DND-41 (cell line): ENCODE measurements at regions not wholly inside any gene's neighbourhood (a gene's known extent, or its start where the extent isn't known, plus 50 kb on each side); places are given as distances from the start of the nearest gene placed in this dataset.

Source experiments
- ATAC-seq: fragments of 200-7000 bp; cut with Tn5 transposase; 3 replicates; pipeline ENCODE4 v1.9.1; 2021; ENCODE audit warnings: low read depth; ENCODE audit not compliant: insufficient read depth
- DNase-seq: peaks from one replicate; pipeline ENCODE4 v3.0.0-alpha.2; 2020
- H2AFZ ChIP-seq: 2 replicates; pipeline ENCODE4 v1.6.0; 2012; ENCODE audit warnings: low read depth, low read length
- H3K27ac ChIP-seq: 2 replicates; pipeline ENCODE4 v1.5.1; 2012; ENCODE audit warnings: low read length, inconsistent platforms
- H3K27me3 ChIP-seq: fragments of 200-600 bp; sonication (generic); 2 replicates; pipeline ENCODE4 v1.6.0; 2012; ENCODE audit warnings: low read length, mild to moderate bottlenecking, inconsistent platforms; ENCODE audit not compliant: insufficient read depth, poor library complexity
- H3K36me3 ChIP-seq: 2 replicates; pipeline ENCODE4 v1.5.1; 2012; ENCODE audit warnings: low read length, inconsistent platforms; ENCODE audit not compliant: insufficient read depth
- H3K4me1 ChIP-seq: 2 replicates; pipeline ENCODE4 v1.5.1; 2012; ENCODE audit warnings: mild to moderate bottlenecking, low read length; ENCODE audit not compliant: insufficient read depth
- H3K4me2 ChIP-seq: 2 replicates; pipeline ENCODE4 v1.6.0; 2012; ENCODE audit warnings: mild to moderate bottlenecking, moderate library complexity, low read length, inconsistent platforms; ENCODE audit not compliant: insufficient read depth
- H3K4me3 ChIP-seq, 2 experiments: fragments of 200-600 bp in 1 of 2; shearing (Covaris generic) in 1 of 2; 2 replicates each; pipeline ENCODE4 v1.5.1; 2012 to 2016; ENCODE audit warnings: inconsistent platforms in 2 of 2, low read length in 2 of 2, mild to moderate bottlenecking in 2 of 2, low read depth in 1 of 2, moderate library complexity in 1 of 2
- H3K79me2 ChIP-seq: 2 replicates; pipeline ENCODE4 v1.6.0; 2012; ENCODE audit warnings: low read length, inconsistent platforms; ENCODE audit not compliant: insufficient read depth
- H3K9ac ChIP-seq: 2 replicates; pipeline ENCODE4 v1.6.0; 2012; ENCODE audit warnings: low read depth, mild to moderate bottlenecking, inconsistent platforms, low read length, moderate library complexity
- H3K9me3 ChIP-seq: 2 replicates; pipeline ENCODE4 v1.5.1; 2012; ENCODE audit warnings: low read length, moderate library complexity, mild to moderate bottlenecking, inconsistent platforms; ENCODE audit not compliant: insufficient read depth, severe bottlenecking
- H4K20me1 ChIP-seq: 2 replicates; pipeline ENCODE4 v1.6.0; 2012; ENCODE audit warnings: low read length; ENCODE audit not compliant: insufficient read depth
- EZH2 ChIP-seq: IDR thresholded peaks from 3 replicates; pipeline ENCODE4 v1.6.1; 2012; ENCODE audit warnings: borderline replicate concordance, low read depth, mild to moderate bottlenecking, moderate library complexity, low read length, inconsistent platforms; ENCODE audit not compliant: severe bottlenecking
- TF ChIP-seq, protein P1 (sequence below): IDR thresholded peaks from 2 replicates; pipeline ENCODE4 v1.5.1; 2012; ENCODE audit warnings: borderline replicate concordance, low read length, moderate library complexity, mild to moderate bottlenecking; ENCODE audit not compliant: poor library complexity, severe bottlenecking; ENCODE audit errors: extremely low read depth

DNA sequence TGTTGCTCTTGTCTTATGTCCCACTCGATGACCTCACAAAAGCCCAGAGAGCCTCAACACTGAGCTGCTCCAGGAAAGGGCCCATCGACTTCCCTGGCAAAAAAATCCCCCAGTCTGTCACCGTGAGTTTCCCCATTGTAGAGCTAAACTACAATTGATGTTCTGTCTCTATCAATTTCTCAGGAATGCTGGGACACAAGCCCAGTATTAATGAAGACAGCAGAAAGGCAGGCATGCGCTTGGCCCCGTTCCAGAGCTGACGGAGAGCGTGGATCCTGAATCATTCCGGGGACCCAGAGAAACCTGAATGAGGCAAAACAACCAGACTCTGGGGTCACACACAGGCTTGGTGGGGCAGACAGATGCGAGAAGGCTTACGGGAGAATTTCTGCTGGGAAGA lies 146.9 kb downstream of the TTC32 start:
- H3K27me3 ChIP-seq, result no peaks in the 10 kb centered on the region

DNA sequence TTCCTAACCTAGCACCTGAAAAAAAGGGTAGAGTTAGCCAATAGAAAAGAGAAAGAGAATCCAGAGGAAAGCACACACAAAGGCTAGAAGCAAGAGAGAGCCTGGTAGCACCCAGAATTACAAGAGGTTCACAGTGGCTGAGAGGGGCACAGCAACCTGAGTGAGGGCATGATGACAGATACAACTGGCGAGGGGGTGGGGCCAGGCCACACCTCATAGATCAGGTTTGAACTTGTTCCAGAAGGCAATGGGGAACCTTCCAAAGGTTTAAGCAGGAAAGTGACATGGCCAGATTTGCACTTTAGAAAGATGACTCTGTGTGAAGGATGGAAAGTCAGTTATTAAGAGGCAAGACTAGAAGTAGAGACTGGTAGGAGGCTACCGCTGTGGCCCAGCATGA lies 148.0 kb downstream of the TTC32 start:
- no peaks in the 10 kb centered on the region for H3K4me1 ChIP-seq
- no peaks in the 10 kb centered on the region for H4K20me1 ChIP-seq
- no peak overlapping the region for H3K27ac ChIP-seq
- H3K79me2 ChIP-seq, result no peaks in the 10 kb centered on the region
- ATAC-seq (no peak), DNase-seq (no peak)
- H3K36me3 ChIP-seq, result no peaks in the 10 kb centered on the region
- no peak overlapping the region for H3K4me2 ChIP-seq
- H2AFZ ChIP-seq, result no peak overlapping the region
- no peaks in the 10 kb centered on the region for H3K27me3 ChIP-seq
- no peak overlapping the region for H3K4me3 ChIP-seq
- TF ChIP-seq EZH2, result no peak
- TF ChIP-seq, protein P1, sequence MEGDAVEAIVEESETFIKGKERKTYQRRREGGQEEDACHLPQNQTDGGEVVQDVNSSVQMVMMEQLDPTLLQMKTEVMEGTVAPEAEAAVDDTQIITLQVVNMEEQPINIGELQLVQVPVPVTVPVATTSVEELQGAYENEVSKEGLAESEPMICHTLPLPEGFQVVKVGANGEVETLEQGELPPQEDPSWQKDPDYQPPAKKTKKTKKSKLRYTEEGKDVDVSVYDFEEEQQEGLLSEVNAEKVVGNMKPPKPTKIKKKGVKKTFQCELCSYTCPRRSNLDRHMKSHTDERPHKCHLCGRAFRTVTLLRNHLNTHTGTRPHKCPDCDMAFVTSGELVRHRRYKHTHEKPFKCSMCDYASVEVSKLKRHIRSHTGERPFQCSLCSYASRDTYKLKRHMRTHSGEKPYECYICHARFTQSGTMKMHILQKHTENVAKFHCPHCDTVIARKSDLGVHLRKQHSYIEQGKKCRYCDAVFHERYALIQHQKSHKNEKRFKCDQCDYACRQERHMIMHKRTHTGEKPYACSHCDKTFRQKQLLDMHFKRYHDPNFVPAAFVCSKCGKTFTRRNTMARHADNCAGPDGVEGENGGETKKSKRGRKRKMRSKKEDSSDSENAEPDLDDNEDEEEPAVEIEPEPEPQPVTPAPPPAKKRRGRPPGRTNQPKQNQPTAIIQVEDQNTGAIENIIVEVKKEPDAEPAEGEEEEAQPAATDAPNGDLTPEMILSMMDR, result no peak
- H3K9me3 ChIP-seq, result no peaks in the 10 kb centered on the region
- H3K9ac ChIP-seq, result no peak overlapping the region

More for the DNA sequence above, 146.9 kb downstream of the TTC32 start:
- Histone ChIP-seq H4K20me1 (no peaks in the 10 kb centered on the region), H3K9me3 (no peaks in the 10 kb centered on the region), H3K4me2 (no peak overlapping the region), H3K79me2 (no peaks in the 10 kb centered on the region), H3K4me1 (no peaks in the 10 kb centered on the region), H2AFZ (no peak overlapping the region), H3K9ac (no peak overlapping the region), H3K27ac (no peak overlapping the region), H3K36me3 (no peaks in the 10 kb centered on the region), H3K4me3 (no peak overlapping the region)
- ATAC-seq, result no peak
- no peak for DNase-seq
- TF ChIP-seq EZH2, result no peak
- TF ChIP-seq, protein P1, result no peak

DNA sequence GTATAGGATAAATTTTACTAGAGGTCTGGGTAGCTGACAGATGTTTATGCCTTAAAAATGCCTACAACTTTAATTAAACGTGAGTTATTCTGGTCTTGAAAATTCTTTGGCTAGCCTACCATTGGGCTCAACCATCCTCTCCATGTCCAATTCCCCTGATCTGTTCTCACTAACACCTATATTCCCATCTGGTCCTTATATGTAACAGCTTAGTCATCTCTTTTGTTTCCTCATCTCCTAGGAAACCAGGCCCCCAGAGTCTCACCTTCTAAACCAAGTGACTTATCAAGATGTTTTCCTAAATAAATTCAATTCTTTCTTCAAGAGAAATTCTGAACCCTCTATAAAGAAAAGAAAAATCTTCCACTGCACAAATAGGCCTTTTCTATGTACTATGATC lies 148.5 kb downstream of the TTC32 start:
- no peak overlapping the region for H2AFZ ChIP-seq
- H3K9ac ChIP-seq, result no peak overlapping the region
- no peaks in the 10 kb centered on the region for H4K20me1 ChIP-seq
- no peaks in the 10 kb centered on the region for H3K79me2 ChIP-seq
- H3K27ac ChIP-seq, result no peak overlapping the region
- no peak overlapping the region for H3K4me2 ChIP-seq
- no peaks in the 10 kb centered on the region for H3K9me3 ChIP-seq
- no peaks in the 10 kb centered on the region for H3K4me1 ChIP-seq
- H3K4me3 ChIP-seq, result no peak overlapping the region
- H3K36me3 ChIP-seq, result no peaks in the 10 kb centered on the region
- ATAC-seq, result no peak
- DNase-seq, result no peak
- H3K27me3 ChIP-seq, result no peaks in the 10 kb centered on the region
- TF ChIP-seq EZH2, result no peak
- TF ChIP-seq, protein P1, result no peak

DNA sequence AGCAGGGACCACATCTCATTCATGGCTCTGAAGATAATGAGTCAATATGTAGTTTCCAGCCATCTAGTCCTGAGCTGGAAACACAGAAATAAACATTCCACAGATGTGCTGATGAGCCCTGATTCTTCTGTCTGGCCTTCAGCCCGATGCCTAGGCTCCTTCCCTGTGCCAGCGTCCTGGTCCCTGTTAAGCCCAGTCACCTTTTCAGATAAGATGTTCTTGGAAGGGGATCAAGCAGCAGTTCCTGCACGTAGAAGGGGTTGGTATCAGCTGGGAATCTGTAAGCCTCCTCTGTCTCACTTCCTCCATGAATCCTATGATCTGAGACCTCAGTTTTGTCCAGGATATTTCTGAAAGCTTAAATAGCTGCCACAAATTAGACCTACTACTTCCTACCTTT lies 149.3 kb downstream of the TTC32 start:
- Histone ChIP-seq H3K27me3 (no peaks in the 10 kb centered on the region), H3K4me1 (no peaks in the 10 kb centered on the region), H3K4me3 (no peak overlapping the region), H3K27ac (no peak overlapping the region), H4K20me1 (no peaks in the 10 kb centered on the region), H3K79me2 (no peaks in the 10 kb centered on the region), H3K4me2 (no peak overlapping the region), H3K36me3 (no peaks in the 10 kb centered on the region), H3K9ac (no peak overlapping the region), H3K9me3 (no peaks in the 10 kb centered on the region), H2AFZ (no peak overlapping the region)
- no peak for ATAC-seq
- TF ChIP-seq EZH2, result no peak
- TF ChIP-seq, protein P1, result no peak
- no peak for DNase-seq
